ENCODE measurements at regions not wholly inside any gene's neighbourhood (a gene's known extent, or its start where the extent isn't known, plus 50 kb on each side); places are given as distances from the start of the nearest gene placed in this dataset.

GRCh38 chr12:25639406-25639805, 86.3 kb upstream of the LMNTD1 start:
- TF ChIP-seq CTCF (conservative IDR thresholded peaks at IDR 0.05; ENCODE audit: low read depth, low read length) (no peak), EZH2 (IDR thresholded peaks at IDR 0.05; ENCODE audit: low read length, unreplicated experiment) (no peak), EZH2phosphoT487 (IDR thresholded peaks at IDR 0.05; ENCODE audit: borderline replicate concordance, low read length) (no peak)
